Right cardiac atrium (tissue), 5 donors: ENCODE measurements at regions not wholly inside any gene's neighbourhood (a gene's known extent, or its start where the extent isn't known, plus 50 kb on each side); places are given as distances from the start of the nearest gene placed in this dataset.

ENCODE experiments used
- ATAC-seq, 2 donors: fragments of 200-7000 bp; cut with Tn5 transposase; one replicate each; pipeline versions ENCODE4 v1.8.0 to v1.9.1; 2020; ENCODE audit warnings: moderate library complexity in 2 of 2, mild to moderate bottlenecking in 1 of 2
- DNase-seq, 3 donors: peaks; one replicate each; pipeline ENCODE4 v3.0.0-alpha.2; 2020
- H3K27ac ChIP-seq: one replicate; pipeline ENCODE4 v1.5.1; 2013; ENCODE audit warnings: mild to moderate bottlenecking, low read length, control low read depth, moderate library complexity
- H3K27me3 ChIP-seq: one replicate; pipeline ENCODE4 v1.6.1; 2013; ENCODE audit not compliant: control insufficient read depth, insufficient read depth
- H3K4me1 ChIP-seq: one replicate; pipeline ENCODE4 v1.6.1; 2013; ENCODE audit warnings: low read length; ENCODE audit not compliant: control insufficient read depth, insufficient read depth
- H3K4me3 ChIP-seq: one replicate; pipeline ENCODE4 v1.5.1; 2013; ENCODE audit warnings: low read length, control low read depth
- H3K9me3 ChIP-seq: one replicate; pipeline ENCODE4 v1.6.1; 2013; ENCODE audit warnings: low read length; ENCODE audit not compliant: control insufficient read depth
- WGBS: extraction: QIAGEN DNeasy Blood & Tissue Kit; methylation state at CpG from one replicate; pipeline ENCODE4 v1.1.7; 2013; 5-methylcytosine and 5-hydroxymethylcytosine counted together
- intact Hi-C, 4 donors: fragments of 100-400 bp; cut with DNase I; formaldehyde crosslinking; loops; one replicate each; pipeline versions ENCODE4 v1.11.0 to v1.14.0; 2022 to 2023
- donor health status: healthy with polysubstance abuse.
- donor health status: DM: no; HTN: yes; CAD: no.
- donor health status: DM: no; HTN: no; CAD: no.
- donor health status: DM: no; HTN: yes; CAD: no; lungs with severe emphysema.
- donor health status: DM: yes; HTN: yes; CAD: no.

- intact Hi-C loops = no loop called here
- H3K27ac ChIP-seq = no peak overlapping the region
- no peak for ATAC-seq
- 81% methylated on average over 2 of the region's 2 CpGs for WGBS
- no peaks in the 10 kb centered on the region for H3K4me1 ChIP-seq
- no peaks in the 10 kb centered on the region for H3K27me3 ChIP-seq
- DNase-seq = no peak
- no peaks in the 10 kb centered on the region for H3K9me3 ChIP-seq
- H3K4me3 ChIP-seq = no peak overlapping the region
These were observed 267.1 kb downstream of the CYRIA start for GRCh38 chr2:16398486-16399043.

GRCh38 chr2:16397681-16398475 lies 267.8 kb downstream of the CYRIA start:
- Histone ChIP-seq H3K4me3 (no peak overlapping the region), H3K4me1 (no peaks in the 10 kb centered on the region), H3K27ac (no peak overlapping the region), H3K27me3 (no peaks in the 10 kb centered on the region), H3K9me3 (no peaks in the 10 kb centered on the region)
- WGBS = 84% methylated on average over 6 of the region's 6 CpGs
- intact Hi-C loops = no loop called here
- ATAC-seq (no peak), DNase-seq (no peak)

- ATAC-seq (no peak), DNase-seq (no peak)
- no peaks in the 10 kb centered on the region for H3K9me3 ChIP-seq
- 88% methylated on average over 3 of the region's 3 CpGs for WGBS
- H3K4me1 ChIP-seq = no peaks in the 10 kb centered on the region
- no peaks in the 10 kb centered on the region for H3K27me3 ChIP-seq
- H3K4me3 ChIP-seq = no peak overlapping the region
- no peak overlapping the region for H3K27ac ChIP-seq
- intact Hi-C loops = no loop called here
These were observed 268.6 kb downstream of the CYRIA start for GRCh38 chr2:16396986-16397385.

GRCh38 chr2:16396171-16396570 lies 269.5 kb downstream of the CYRIA start:
- intact Hi-C loops = no loop called here
- WGBS = 90% methylated on average over 10 of the region's 10 CpGs
- Histone ChIP-seq H3K4me3 (no peak overlapping the region), H3K27ac (no peak overlapping the region), H3K9me3 (no peaks in the 10 kb centered on the region), H3K27me3 (no peaks in the 10 kb centered on the region), H3K4me1 (no peaks in the 10 kb centered on the region)
- no peak for DNase-seq
- no peak for ATAC-seq

GRCh38 chr2:16395601-16396000 lies 270.0 kb downstream of the CYRIA start:
- Histone ChIP-seq H3K4me1 (no peaks in the 10 kb centered on the region), H3K27ac (no peak overlapping the region), H3K9me3 (no peaks in the 10 kb centered on the region), H3K27me3 (no peaks in the 10 kb centered on the region), H3K4me3 (no peak overlapping the region)
- ATAC-seq = no peak
- DNase-seq = no peak
- WGBS = 92% methylated on average over 1 of the region's 1 CpG
- intact Hi-C loops = no loop called here

- DNase-seq = no peak
- 59% methylated on average over 3 of the region's 3 CpGs for WGBS
- Histone ChIP-seq H3K27ac (no peak overlapping the region), H3K27me3 (no peaks in the 10 kb centered on the region), H3K4me1 (no peaks in the 10 kb centered on the region), H3K9me3 (no peaks in the 10 kb centered on the region), H3K4me3 (no peak overlapping the region)
- intact Hi-C loops = no loop called here
- ATAC-seq = no peak
These were observed 270.6 kb downstream of the CYRIA start for GRCh38 chr2:16394986-16395550.

DNA sequence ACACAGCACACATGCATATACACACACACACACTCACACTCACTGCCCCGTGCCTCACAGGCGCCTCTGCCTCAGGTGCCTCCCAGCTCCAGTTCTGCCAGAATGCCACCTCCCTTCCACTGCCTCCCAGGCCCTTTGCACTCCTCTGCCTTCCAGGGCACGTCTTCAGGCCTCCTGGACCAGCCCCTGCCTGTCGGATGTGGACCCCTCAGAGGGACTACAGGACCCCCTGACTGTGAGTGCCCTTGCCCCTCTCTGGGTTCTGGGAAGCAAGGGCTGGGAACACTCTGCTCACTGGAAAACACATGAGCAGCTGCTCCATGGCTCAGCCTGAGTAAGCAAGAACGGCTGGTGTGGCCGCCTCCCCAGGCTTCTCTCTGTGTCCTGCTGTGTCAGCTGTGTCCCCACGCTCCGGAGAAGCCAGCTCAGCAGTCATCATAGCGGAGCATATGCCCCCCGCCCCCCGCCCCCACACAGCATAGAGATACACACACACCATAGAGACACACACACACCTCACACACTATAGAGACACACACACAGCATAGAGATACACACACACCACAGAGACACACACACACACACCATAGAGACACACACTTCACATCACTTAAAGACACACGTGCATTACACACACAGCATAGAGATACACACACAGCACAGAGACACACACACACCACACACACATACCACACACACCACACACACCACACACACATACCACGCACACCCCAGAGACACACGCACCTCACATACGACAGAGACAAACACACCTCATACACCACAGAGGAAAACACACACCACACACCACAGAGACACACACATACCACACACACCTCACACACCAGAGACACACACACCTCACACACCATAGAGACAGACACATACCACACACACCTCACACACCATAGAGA lies 271.3 kb downstream of the CYRIA start:
- no peak for DNase-seq
- Histone ChIP-seq H3K4me1 (no peaks in the 10 kb centered on the region), H3K4me3 (no peak overlapping the region), H3K27me3 (no peaks in the 10 kb centered on the region), H3K9me3 (no peaks in the 10 kb centered on the region), H3K27ac (no peak overlapping the region)
- intact Hi-C loops = no loop called here
- 55% methylated on average over 15 of the region's 15 CpGs for WGBS
- ATAC-seq = peak in 1 of 2 donors; percentile 15

DNA sequence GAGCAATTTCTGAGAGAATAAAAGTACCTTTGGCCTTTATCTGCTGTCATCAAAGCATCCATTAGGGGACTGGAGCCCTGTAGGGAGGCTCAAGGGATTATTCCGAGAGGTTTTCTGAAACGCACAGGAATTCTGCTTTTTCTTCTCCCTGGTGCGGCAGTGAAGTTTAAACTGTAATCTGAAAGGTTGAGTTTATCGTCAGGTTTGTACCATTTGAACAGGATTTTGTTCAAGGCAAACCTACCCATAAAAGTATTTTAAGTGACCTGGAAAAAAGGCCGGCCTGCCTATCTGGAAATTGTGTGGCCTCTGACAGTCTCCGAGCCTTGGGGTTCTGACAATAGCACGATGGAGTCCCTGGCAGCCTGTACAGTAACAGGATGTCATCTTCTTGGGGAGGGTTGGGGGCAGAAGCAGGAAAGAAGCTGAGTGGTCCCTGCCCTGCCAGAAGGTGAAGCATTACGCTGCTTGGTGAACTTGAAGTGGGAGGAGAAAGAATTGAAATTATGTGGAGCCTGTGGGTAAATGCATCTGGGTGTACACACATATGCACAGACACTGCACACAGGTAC lies 272.0 kb downstream of the CYRIA start:
- ATAC-seq = no peak
- no peak for DNase-seq

DNA sequence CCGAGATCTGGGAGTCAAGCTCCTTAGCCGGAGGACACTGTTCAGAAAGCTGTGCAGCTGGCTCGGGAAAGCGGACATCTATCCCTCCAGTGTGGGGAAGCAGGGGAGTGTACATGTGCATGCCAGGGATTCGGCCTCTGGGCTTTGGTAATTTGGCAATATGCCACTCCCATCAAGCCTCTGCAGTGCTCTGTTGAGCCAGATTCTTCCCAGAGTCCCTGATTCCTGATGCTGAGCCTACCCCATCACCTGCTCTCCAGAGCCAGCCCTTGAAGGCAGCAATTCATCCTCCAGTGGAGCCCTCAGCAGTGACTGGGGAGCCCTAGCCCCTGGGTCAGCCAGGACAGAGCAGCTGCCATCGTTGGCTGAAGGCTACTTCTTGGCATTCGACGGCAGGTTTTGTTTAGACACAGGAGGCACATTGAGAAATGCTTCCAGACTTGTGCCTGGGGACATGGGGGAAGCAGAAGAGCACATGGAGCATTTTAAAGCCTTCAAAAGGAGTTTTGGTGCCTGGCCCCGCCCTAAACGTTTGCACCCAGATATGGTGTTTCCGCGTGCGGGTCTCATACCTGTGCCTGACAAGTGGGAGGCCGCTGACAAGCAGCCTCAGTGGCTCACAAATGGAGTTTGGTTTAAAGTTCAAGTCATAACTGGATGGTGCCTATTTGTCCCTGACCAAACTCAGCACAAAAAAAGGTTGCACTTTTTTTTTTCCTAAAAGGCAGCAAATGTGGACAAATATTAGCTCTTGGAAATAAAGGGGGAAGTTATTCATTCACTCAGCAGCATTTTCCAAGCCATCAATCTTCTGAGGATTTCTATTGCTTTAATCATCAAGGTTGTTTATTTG lies 272.8 kb downstream of the CYRIA start:
- ATAC-seq = no peak
- H3K4me1 ChIP-seq = no peaks in the 10 kb centered on the region
- DNase-seq = no peak
- H3K4me3 ChIP-seq = no peak overlapping the region
- no peak overlapping the region for H3K27ac ChIP-seq
- intact Hi-C loops = no loop called here
- WGBS = 55% methylated on average over 14 of the region's 14 CpGs
- no peaks in the 10 kb centered on the region for H3K9me3 ChIP-seq
- H3K27me3 ChIP-seq = no peaks in the 10 kb centered on the region

More for the DNA sequence above, 272.0 kb downstream of the CYRIA start:
- H3K9me3 ChIP-seq = no peaks in the 10 kb centered on the region
- intact Hi-C loops = no loop called here
- H3K27me3 ChIP-seq = no peaks in the 10 kb centered on the region
- no peak overlapping the region for H3K4me3 ChIP-seq
- WGBS = 70% methylated on average over 8 of the region's 8 CpGs
- H3K27ac ChIP-seq = no peak overlapping the region
- no peaks in the 10 kb centered on the region for H3K4me1 ChIP-seq

DNA sequence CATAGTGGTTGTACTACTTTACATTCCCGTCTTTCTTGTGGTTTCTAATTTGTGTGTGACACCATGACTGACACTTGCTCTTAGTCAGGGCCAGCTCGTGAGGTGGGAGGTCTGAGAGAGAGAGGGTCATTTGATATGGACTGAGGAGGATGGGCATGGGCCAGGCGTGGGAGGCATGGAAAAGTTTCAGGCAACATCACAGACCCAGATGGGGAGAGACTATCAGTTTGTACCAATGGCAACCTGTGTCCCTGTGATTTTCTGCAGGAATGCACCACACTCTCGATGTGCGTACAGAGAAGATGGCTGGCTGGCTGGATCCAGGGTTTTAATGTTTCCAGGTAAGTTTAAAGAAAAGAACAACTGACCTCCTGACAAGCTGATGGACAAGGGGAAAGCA lies 273.6 kb downstream of the CYRIA start:
- no peaks in the 10 kb centered on the region for H3K27me3 ChIP-seq
- no peak for DNase-seq
- 79% methylated on average over 5 of the region's 5 CpGs for WGBS
- no peaks in the 10 kb centered on the region for H3K4me1 ChIP-seq
- intact Hi-C loops = no loop called here
- no peaks in the 10 kb centered on the region for H3K9me3 ChIP-seq
- no peak overlapping the region for H3K4me3 ChIP-seq
- ATAC-seq = no peak
- no peak overlapping the region for H3K27ac ChIP-seq
